HL-60 (cell line): ENCODE measurements at regions not wholly inside any gene's neighbourhood (a gene's known extent, or its start where the extent isn't known, plus 50 kb on each side); places are given as distances from the start of the nearest gene placed in this dataset.

Experiments used
- POLR2AphosphoS5 ChIP-seq: IDR thresholded peaks from 2 replicates; pipeline ENCODE4 v1.6.1; 2012; ENCODE audit warnings: low read depth
- TF ChIP-seq, protein P1 (sequence below): IDR thresholded peaks from one replicate; pipeline ENCODE4 v1.5.1; 2011; ENCODE audit warnings: low read length, control low read depth, inconsistent platforms; ENCODE audit not compliant: insufficient read depth

DNA sequence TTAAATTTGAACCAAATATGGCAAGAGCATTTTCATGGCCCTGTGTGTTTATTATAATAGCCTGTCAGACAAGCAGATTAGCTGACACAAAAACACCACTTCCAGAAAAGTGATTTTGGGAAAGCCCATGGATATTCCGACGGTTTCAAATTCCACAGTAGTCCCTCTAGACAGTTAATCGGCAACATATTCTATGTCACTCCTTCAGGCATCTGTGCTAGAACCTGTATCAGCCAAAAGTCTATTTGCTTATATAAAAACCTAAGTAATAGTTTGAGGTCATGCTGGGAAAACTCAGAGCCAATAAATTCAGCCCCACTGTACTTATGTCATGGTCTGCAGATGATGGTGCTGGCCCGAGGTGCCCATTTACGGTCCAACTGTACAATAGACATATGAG lies 110.2 kb upstream of the ARHGEF26 start:
- TF ChIP-seq, protein P1, sequence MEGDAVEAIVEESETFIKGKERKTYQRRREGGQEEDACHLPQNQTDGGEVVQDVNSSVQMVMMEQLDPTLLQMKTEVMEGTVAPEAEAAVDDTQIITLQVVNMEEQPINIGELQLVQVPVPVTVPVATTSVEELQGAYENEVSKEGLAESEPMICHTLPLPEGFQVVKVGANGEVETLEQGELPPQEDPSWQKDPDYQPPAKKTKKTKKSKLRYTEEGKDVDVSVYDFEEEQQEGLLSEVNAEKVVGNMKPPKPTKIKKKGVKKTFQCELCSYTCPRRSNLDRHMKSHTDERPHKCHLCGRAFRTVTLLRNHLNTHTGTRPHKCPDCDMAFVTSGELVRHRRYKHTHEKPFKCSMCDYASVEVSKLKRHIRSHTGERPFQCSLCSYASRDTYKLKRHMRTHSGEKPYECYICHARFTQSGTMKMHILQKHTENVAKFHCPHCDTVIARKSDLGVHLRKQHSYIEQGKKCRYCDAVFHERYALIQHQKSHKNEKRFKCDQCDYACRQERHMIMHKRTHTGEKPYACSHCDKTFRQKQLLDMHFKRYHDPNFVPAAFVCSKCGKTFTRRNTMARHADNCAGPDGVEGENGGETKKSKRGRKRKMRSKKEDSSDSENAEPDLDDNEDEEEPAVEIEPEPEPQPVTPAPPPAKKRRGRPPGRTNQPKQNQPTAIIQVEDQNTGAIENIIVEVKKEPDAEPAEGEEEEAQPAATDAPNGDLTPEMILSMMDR: no peak
- no peak for TF ChIP-seq POLR2AphosphoS5
